GM12864 (cell line): ENCODE measurements at regions not wholly inside any gene's neighbourhood (a gene's known extent, or its start where the extent isn't known, plus 50 kb on each side); places are given as distances from the start of the nearest gene placed in this dataset.

Experiments
- DNase-seq: peaks from one replicate; pipeline ENCODE4 v3.0.0-alpha.2; 2011; ENCODE audit warnings: low read depth
- H3K4me3 ChIP-seq: 2 replicates; pipeline ENCODE4 v1.5.1; 2011; ENCODE audit warnings: mild to moderate bottlenecking, low read depth, low read length, control low read depth
- TF ChIP-seq, protein P1 (sequence below): IDR thresholded peaks from 2 replicates; pipeline ENCODE4 v1.5.1; 2011; ENCODE audit warnings: low read depth, mild to moderate bottlenecking, moderate library complexity, low read length, control low read depth, inconsistent platforms; ENCODE audit errors: missing control alignments

DNA sequence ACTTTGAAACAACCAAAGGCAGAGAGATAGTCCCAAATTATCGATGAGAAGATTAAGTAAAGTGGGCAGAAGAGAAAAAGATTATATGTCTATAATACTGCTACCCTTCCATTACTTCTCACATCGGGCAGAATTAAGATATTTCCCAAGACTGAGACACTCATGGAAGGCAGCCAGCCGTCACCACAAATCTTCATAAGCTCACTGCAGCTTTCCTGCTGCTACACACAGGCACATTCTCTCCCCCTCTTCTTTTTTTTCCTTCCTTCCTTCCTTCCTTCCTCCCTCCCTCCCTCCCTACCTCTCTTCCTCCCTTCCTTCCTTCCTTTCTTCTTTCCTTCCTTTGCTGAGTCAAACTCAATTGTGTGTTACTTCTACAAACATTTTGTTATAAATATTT, 58.7 kb upstream of the SPATA31C2 start:
- no peak overlapping the region for H3K4me3 ChIP-seq
- TF ChIP-seq, protein P1, sequence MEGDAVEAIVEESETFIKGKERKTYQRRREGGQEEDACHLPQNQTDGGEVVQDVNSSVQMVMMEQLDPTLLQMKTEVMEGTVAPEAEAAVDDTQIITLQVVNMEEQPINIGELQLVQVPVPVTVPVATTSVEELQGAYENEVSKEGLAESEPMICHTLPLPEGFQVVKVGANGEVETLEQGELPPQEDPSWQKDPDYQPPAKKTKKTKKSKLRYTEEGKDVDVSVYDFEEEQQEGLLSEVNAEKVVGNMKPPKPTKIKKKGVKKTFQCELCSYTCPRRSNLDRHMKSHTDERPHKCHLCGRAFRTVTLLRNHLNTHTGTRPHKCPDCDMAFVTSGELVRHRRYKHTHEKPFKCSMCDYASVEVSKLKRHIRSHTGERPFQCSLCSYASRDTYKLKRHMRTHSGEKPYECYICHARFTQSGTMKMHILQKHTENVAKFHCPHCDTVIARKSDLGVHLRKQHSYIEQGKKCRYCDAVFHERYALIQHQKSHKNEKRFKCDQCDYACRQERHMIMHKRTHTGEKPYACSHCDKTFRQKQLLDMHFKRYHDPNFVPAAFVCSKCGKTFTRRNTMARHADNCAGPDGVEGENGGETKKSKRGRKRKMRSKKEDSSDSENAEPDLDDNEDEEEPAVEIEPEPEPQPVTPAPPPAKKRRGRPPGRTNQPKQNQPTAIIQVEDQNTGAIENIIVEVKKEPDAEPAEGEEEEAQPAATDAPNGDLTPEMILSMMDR = no peak
- DNase-seq = no peak

GRCh38 chr9:88196142-88196790, 58.0 kb upstream of the SPATA31C2 start:
- DNase-seq = no peak

GRCh38 chr9:88193766-88194165, 55.5 kb upstream of the SPATA31C2 start:
- no peak for DNase-seq
- TF ChIP-seq, protein P1 = no peak
- no peak overlapping the region for H3K4me3 ChIP-seq

More at GRCh38 chr9:88196142-88196790, 58.0 kb upstream of the SPATA31C2 start:
- H3K4me3 ChIP-seq = no peak overlapping the region
- TF ChIP-seq, protein P1 = no peak

GRCh38 chr9:88191456-88191855, 53.2 kb upstream of the SPATA31C2 start:
- H3K4me3 ChIP-seq = no peak overlapping the region
- DNase-seq = no peak
- TF ChIP-seq, protein P1 = no peak

DNA sequence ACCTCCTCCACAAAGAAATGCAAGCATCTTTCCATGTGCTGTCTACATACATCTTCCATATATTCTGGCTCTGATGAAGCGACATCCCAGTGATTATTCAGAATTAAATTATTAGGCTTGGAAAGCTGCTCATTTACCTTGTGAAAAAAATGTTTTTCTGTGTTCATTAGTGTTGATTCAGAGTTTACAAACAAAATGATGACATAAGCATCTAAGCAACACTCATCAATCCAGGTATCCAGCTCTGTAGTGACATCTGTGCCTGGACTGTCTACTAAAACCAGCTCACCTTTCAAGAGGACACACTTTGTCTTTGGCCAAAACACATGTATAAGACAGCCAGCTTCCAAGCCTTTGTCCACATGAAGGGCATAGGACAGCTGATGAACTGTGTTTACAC, 51.1 kb upstream of the SPATA31C2 start:
- no peak for DNase-seq
- H3K4me3 ChIP-seq = no peak overlapping the region
- TF ChIP-seq, protein P1 = no peak
